Mesenchymal stem cell (in vitro differentiated cells and primary cell): ENCODE measurements at regions not wholly inside any gene's neighbourhood (a gene's known extent, or its start where the extent isn't known, plus 50 kb on each side); places are given as distances from the start of the nearest gene placed in this dataset.

Source experiments
- DNase-seq: peaks from one replicate; pipeline ENCODE4 v3.0.0-alpha.2; 2013
- H2AFZ ChIP-seq: one replicate; pipeline ENCODE4 v1.6.1; 2013; ENCODE audit warnings: low read depth, mild to moderate bottlenecking, control low read depth, inconsistent platforms, low read length, moderate library complexity
- H2AK5ac ChIP-seq: 2 replicates; pipeline ENCODE4 v1.6.1; 2013; ENCODE audit warnings: low read length, moderate library complexity, mild to moderate bottlenecking, inconsistent platforms; ENCODE audit not compliant: severe bottlenecking
- H2BK120ac ChIP-seq: one replicate; pipeline ENCODE4 v1.6.1; 2013; ENCODE audit warnings: low read depth, mild to moderate bottlenecking, inconsistent platforms, low read length, moderate library complexity
- H2BK12ac ChIP-seq, 2 experiments: one replicate each; pipeline ENCODE4 v1.6.1; 2013; ENCODE audit warnings: inconsistent platforms in 2 of 2, low read length in 2 of 2, mild to moderate bottlenecking in 2 of 2, moderate library complexity in 2 of 2, control low read depth in 1 of 2
- H2BK15ac ChIP-seq: one replicate; pipeline ENCODE4 v1.6.1; 2013; ENCODE audit warnings: mild to moderate bottlenecking, low read depth, inconsistent platforms; ENCODE audit not compliant: poor library complexity, severe bottlenecking
- H2BK5ac ChIP-seq: 2 replicates; pipeline ENCODE4 v1.6.1; 2013; ENCODE audit warnings: low read depth, mild to moderate bottlenecking, low read length, control low read depth, inconsistent platforms; ENCODE audit not compliant: poor library complexity, severe bottlenecking
- H3K14ac ChIP-seq, 2 experiments: one replicate each; pipeline ENCODE4 v1.6.1; 2013; ENCODE audit warnings: inconsistent platforms in 2 of 2, low read length in 2 of 2, control low read depth in 1 of 2, mild to moderate bottlenecking in 1 of 2, moderate library complexity in 1 of 2
- H3K18ac ChIP-seq, 2 experiments: one replicate each; pipeline ENCODE4 v1.6.1; 2013; ENCODE audit warnings: inconsistent platforms in 2 of 2, low read length in 2 of 2, control low read depth in 1 of 2, low read depth in 1 of 2, mild to moderate bottlenecking in 1 of 2
- H3K23ac ChIP-seq, 2 experiments: one replicate each; pipeline ENCODE4 v1.6.1; 2013; ENCODE audit warnings: inconsistent platforms in 2 of 2, low read length in 2 of 2, mild to moderate bottlenecking in 2 of 2, moderate library complexity in 2 of 2, control low read depth in 1 of 2
- H3K27ac ChIP-seq: 2 replicates; pipeline ENCODE4 v1.5.1; 2013; ENCODE audit warnings: mild to moderate bottlenecking, moderate library complexity, low read length, control low read depth, inconsistent platforms; ENCODE audit not compliant: poor library complexity, severe bottlenecking
- H3K27me3 ChIP-seq, 2 experiments: 2 replicates each; pipeline versions ENCODE4 v1.6.1 to v1.7.0; 2013; ENCODE audit warnings: low read length in 2 of 2, mild to moderate bottlenecking in 2 of 2, moderate library complexity in 2 of 2, control low read depth in 1 of 2, inconsistent platforms in 1 of 2; ENCODE audit not compliant: control insufficient read depth in 1 of 2, insufficient read depth in 1 of 2
- H3K36me3 ChIP-seq, 2 experiments: 2 replicates each; pipeline versions ENCODE4 v1.6.1 to v1.7.0; 2013; ENCODE audit warnings: low read length in 2 of 2, control low read depth in 1 of 2, inconsistent platforms in 1 of 2, low read depth in 1 of 2, mild to moderate bottlenecking in 1 of 2; ENCODE audit not compliant: insufficient read depth in 2 of 2, control insufficient read depth in 1 of 2
- H3K4ac ChIP-seq, 2 experiments: one replicate each; pipeline ENCODE4 v1.6.1; 2013; ENCODE audit warnings: inconsistent platforms in 2 of 2, low read length in 2 of 2, mild to moderate bottlenecking in 2 of 2, moderate library complexity in 2 of 2, control low read depth in 1 of 2, low read depth in 1 of 2
- H3K4me1 ChIP-seq: 2 replicates; pipeline ENCODE4 v1.6.1; 2013; ENCODE audit warnings: low read depth, low read length, control low read depth; ENCODE audit not compliant: control insufficient read depth, insufficient read depth
- H3K4me2 ChIP-seq: 2 replicates; pipeline ENCODE4 v1.6.1; 2013; ENCODE audit warnings: low read length, mild to moderate bottlenecking, inconsistent platforms; ENCODE audit not compliant: poor library complexity, severe bottlenecking
- H3K4me3 ChIP-seq, 2 experiments: 2 replicates each; pipeline versions ENCODE4 v1.5.1 to v1.7.0; 2013; ENCODE audit warnings: low read length in 2 of 2, mild to moderate bottlenecking in 2 of 2, control low read depth in 1 of 2, low read depth in 1 of 2; ENCODE audit not compliant: insufficient read depth in 1 of 2
- H3K79me1 ChIP-seq: replicated peaks from 2 replicates; pipeline ENCODE4 v1.6.1; 2013; ENCODE audit warnings: mild to moderate bottlenecking, control low read depth, low read length, inconsistent platforms; ENCODE audit not compliant: poor library complexity, severe bottlenecking
- H3K9ac ChIP-seq: 2 replicates; pipeline ENCODE4 v1.7.0; 2013; ENCODE audit warnings: mild to moderate bottlenecking, low read length, moderate library complexity
- H3K9me3 ChIP-seq: 2 replicates; pipeline ENCODE4 v1.7.0; 2013; ENCODE audit warnings: mild to moderate bottlenecking, low read length; ENCODE audit not compliant: control insufficient read depth
- H4K8ac ChIP-seq: one replicate; pipeline ENCODE4 v1.6.1; 2013; ENCODE audit warnings: inconsistent platforms, mild to moderate bottlenecking, low read length, moderate library complexity
- H4K91ac ChIP-seq: one replicate; pipeline ENCODE4 v1.6.1; 2013; ENCODE audit warnings: mild to moderate bottlenecking, low read length, inconsistent platforms
- WGBS: methylation state at CpG from one replicate; pipeline ENCODE4 v1.1.7; 2013; ENCODE audit warnings: mixed read lengths; 5-methylcytosine and 5-hydroxymethylcytosine counted together

GRCh38 chr2:66344087-66344663 is 90.8 kb upstream of the MEIS1 start:
- DNase-seq = no peak
- Histone ChIP-seq H3K27me3 (no peaks in the 10 kb centered on the region), H3K9me3 (peaks cover 14% of the 10 kb centered on the region), H3K23ac (no peak overlapping the region), H3K4me2 (no peak overlapping the region), H3K79me1 (no peaks in the 10 kb centered on the region), H3K4me1 (no peaks in the 10 kb centered on the region), H3K36me3 (no peaks in the 10 kb centered on the region), H2AFZ (no peak overlapping the region), H2BK120ac (no peak overlapping the region), H3K9ac (no peak overlapping the region), H2BK5ac (no peak overlapping the region), H3K18ac (no peak overlapping the region), H3K14ac (no peak overlapping the region), H3K27ac (no peak overlapping the region), H4K8ac (no peak overlapping the region), H4K91ac (no peak overlapping the region), H3K4ac (no peak overlapping the region), H3K4me3 (no peak overlapping the region), H2BK15ac (no peak overlapping the region), H2BK12ac (no peak overlapping the region), H2AK5ac (no peak overlapping the region)
- 100% methylated on average over 1 of the region's 1 CpG for WGBS

GRCh38 chr2:66343259-66343658 is 91.7 kb upstream of the MEIS1 start:
- Histone ChIP-seq H3K79me1 (no peaks in the 10 kb centered on the region), H3K23ac (no peak overlapping the region), H3K4ac (no peak overlapping the region), H3K36me3 (no peaks in the 10 kb centered on the region), H3K9me3 (peaks cover 14% of the 10 kb centered on the region), H3K9ac (no peak overlapping the region), H2AK5ac (no peak overlapping the region), H4K91ac (no peak overlapping the region), H2BK5ac (no peak overlapping the region), H3K4me2 (no peak overlapping the region), H3K4me3 (no peak overlapping the region), H2AFZ (no peak overlapping the region), H3K27ac (no peak overlapping the region), H3K18ac (no peak overlapping the region), H4K8ac (no peak overlapping the region), H3K27me3 (no peaks in the 10 kb centered on the region), H3K4me1 (no peaks in the 10 kb centered on the region), H2BK12ac (no peak overlapping the region), H2BK15ac (no peak overlapping the region), H3K14ac (no peak overlapping the region), H2BK120ac (no peak overlapping the region)
- DNase-seq = no peak
- 38% methylated on average over 1 of the region's 1 CpG for WGBS

GRCh38 chr2:66340521-66340920 is 94.4 kb upstream of the MEIS1 start:
- Histone ChIP-seq H3K23ac (no peak overlapping the region), H2BK15ac (no peak overlapping the region), H2BK12ac (no peak overlapping the region), H4K8ac (no peak overlapping the region), H4K91ac (no peak overlapping the region), H3K4me1 (no peaks in the 10 kb centered on the region), H2AFZ (no peak overlapping the region), H3K36me3 (no peaks in the 10 kb centered on the region), H3K14ac (no peak overlapping the region), H3K4me2 (no peak overlapping the region), H3K27me3 (no peaks in the 10 kb centered on the region), H3K9ac (no peak overlapping the region), H3K79me1 (no peaks in the 10 kb centered on the region), H3K9me3 (peaks cover 11% of the 10 kb centered on the region), H3K4ac (no peak overlapping the region), H3K18ac (no peak overlapping the region), H2BK120ac (no peak overlapping the region), H2BK5ac (no peak overlapping the region), H2AK5ac (no peak overlapping the region), H3K4me3 (no peak overlapping the region), H3K27ac (no peak overlapping the region)
- WGBS = no CpG with 5 or more reads among the region's 5 CpGs
- no peak for DNase-seq

- WGBS = 79% methylated on average over 7 of the region's 10 CpGs
- Histone ChIP-seq H4K91ac (no peak overlapping the region), H3K23ac (no peak overlapping the region), H3K9me3 (no peaks in the 10 kb centered on the region), H3K79me1 (no peaks in the 10 kb centered on the region), H4K8ac (no peak overlapping the region), H3K4me2 (no peak overlapping the region), H3K4ac (no peak overlapping the region), H3K4me1 (peaks cover 2% of the 10 kb centered on the region), H2AK5ac (no peak overlapping the region), H3K36me3 (no peaks in the 10 kb centered on the region), H3K4me3 (no peak overlapping the region), H2BK120ac (no peak overlapping the region), H2BK12ac (no peak overlapping the region), H2BK15ac (no peak overlapping the region), H2BK5ac (no peak overlapping the region), H3K14ac (no peak overlapping the region), H3K9ac (no peak overlapping the region), H3K18ac (no peak overlapping the region), H3K27me3 (no peaks in the 10 kb centered on the region), H3K27ac (no peak overlapping the region), H2AFZ (no peak overlapping the region)
- DNase-seq = no peak
Measured at GRCh38 chr2:66334237-66335029, 100.5 kb upstream of the MEIS1 start.
